ENCODE measurements at regions not wholly inside any gene's neighbourhood (a gene's known extent, or its start where the extent isn't known, plus 50 kb on each side); places are given as distances from the start of the nearest gene placed in this dataset.

- no peaks in the 10 kb centered on the region for H3K27me3 ChIP-seq
- no peaks in the 10 kb centered on the region for H3K9me3 ChIP-seq (replicated peaks)
- H3K27ac ChIP-seq: no peak overlapping the region
- H3K4me3 ChIP-seq: no peak overlapping the region
- no peaks in the 10 kb centered on the region for H3K36me3 ChIP-seq
- no peaks in the 10 kb centered on the region for H3K4me1 ChIP-seq
- no peak for DNase-seq
Observed at GRCh38 chr11:109343242-109343641, 78.7 kb upstream of the C11orf87 start.

GRCh38 chr11:109347304-109347703 is 74.7 kb upstream of the C11orf87 start:
- no peaks in the 10 kb centered on the region for H3K9me3 ChIP-seq (replicated peaks)
- no peaks in the 10 kb centered on the region for H3K4me1 ChIP-seq
- no peak for DNase-seq
- no peaks in the 10 kb centered on the region for H3K27me3 ChIP-seq
- no peak overlapping the region for H3K27ac ChIP-seq
- no peak overlapping the region for H3K4me3 ChIP-seq
- H3K36me3 ChIP-seq: no peaks in the 10 kb centered on the region

- Histone ChIP-seq H3K4me3 (no peak overlapping the region), H3K36me3 (no peaks in the 10 kb centered on the region), H3K27me3 (no peaks in the 10 kb centered on the region), H3K4me1 (no peaks in the 10 kb centered on the region), H3K27ac (no peak overlapping the region), H3K9me3 (replicated peaks) (no peaks in the 10 kb centered on the region)
- DNase-seq: no peak
Observed at GRCh38 chr11:109349276-109350080, 72.5 kb upstream of the C11orf87 start.

GRCh38 chr11:109350091-109350490 is 71.9 kb upstream of the C11orf87 start:
- Histone ChIP-seq H3K4me1 (no peaks in the 10 kb centered on the region), H3K27ac (no peak overlapping the region), H3K36me3 (no peaks in the 10 kb centered on the region), H3K27me3 (no peaks in the 10 kb centered on the region), H3K9me3 (replicated peaks) (no peaks in the 10 kb centered on the region), H3K4me3 (no peak overlapping the region)
- DNase-seq: no peak

- H3K27me3 ChIP-seq: no peaks in the 10 kb centered on the region
- H3K4me1 ChIP-seq: no peaks in the 10 kb centered on the region
- no peaks in the 10 kb centered on the region for H3K9me3 ChIP-seq (replicated peaks)
- no peak overlapping the region for H3K4me3 ChIP-seq
- DNase-seq: no peak
- H3K27ac ChIP-seq: no peak overlapping the region
- no peaks in the 10 kb centered on the region for H3K36me3 ChIP-seq
Observed at GRCh38 chr11:109362059-109362458, 59.9 kb upstream of the C11orf87 start.

DNA sequence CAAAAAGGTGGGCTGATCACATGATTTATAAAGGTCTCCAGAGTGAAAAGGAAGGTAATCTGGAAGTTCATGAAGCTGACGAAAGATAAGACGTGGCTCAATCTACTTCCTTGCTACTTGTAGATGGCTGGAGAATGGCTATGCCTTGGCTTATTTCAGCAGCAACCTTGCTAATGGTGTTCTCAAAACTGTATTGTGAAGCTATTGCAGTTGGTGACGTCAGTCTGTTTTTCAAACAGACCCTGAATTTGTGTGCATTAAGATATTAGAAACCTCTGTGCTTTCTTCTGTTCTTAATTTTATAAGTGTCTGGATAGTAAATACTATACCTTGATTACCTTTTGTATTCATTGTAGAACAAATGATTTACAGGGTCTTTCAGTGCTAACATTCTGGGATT is 58.3 kb upstream of the C11orf87 start:
- H3K36me3 ChIP-seq: no peaks in the 10 kb centered on the region
- H3K27me3 ChIP-seq: no peaks in the 10 kb centered on the region
- no peak overlapping the region for H3K4me3 ChIP-seq
- no peak overlapping the region for H3K27ac ChIP-seq
- H3K9me3 ChIP-seq (replicated peaks): no peaks in the 10 kb centered on the region
- no peaks in the 10 kb centered on the region for H3K4me1 ChIP-seq
- DNase-seq: no peak

DNA sequence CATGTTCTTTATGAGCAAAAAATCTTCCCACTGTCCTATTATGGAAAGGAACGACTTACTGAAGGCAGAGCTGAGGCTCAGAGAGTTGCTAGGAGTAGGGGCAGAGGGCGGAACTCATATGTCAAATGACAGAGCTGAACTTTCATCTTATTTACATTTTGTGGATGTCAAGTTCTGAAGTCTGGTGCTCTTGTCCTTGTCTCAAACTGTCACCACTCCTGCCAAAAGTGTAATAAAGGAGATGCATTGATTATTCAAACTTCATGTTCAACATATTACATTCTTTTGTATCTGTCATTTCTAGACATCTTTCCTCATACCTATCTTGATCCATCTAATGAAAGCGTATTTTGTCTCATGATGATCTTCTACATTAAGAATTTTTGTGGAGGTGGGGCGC is 57.1 kb upstream of the C11orf87 start:
- no peaks in the 10 kb centered on the region for H3K9me3 ChIP-seq (replicated peaks)
- no peak for DNase-seq
- no peak overlapping the region for H3K4me3 ChIP-seq
- H3K27me3 ChIP-seq: no peaks in the 10 kb centered on the region
- H3K27ac ChIP-seq: no peak overlapping the region
- no peaks in the 10 kb centered on the region for H3K36me3 ChIP-seq
- no peaks in the 10 kb centered on the region for H3K4me1 ChIP-seq

- no peaks in the 10 kb centered on the region for H3K4me1 ChIP-seq
- no peak overlapping the region for H3K4me3 ChIP-seq
- no peaks in the 10 kb centered on the region for H3K9me3 ChIP-seq (replicated peaks)
- H3K27ac ChIP-seq: no peak overlapping the region
- H3K27me3 ChIP-seq: no peaks in the 10 kb centered on the region
- no peak for DNase-seq
- no peaks in the 10 kb centered on the region for H3K36me3 ChIP-seq
Observed at GRCh38 chr11:109371444-109372176, 50.4 kb upstream of the C11orf87 start.

All from SJCRH30 (cell line).